Peyer's patch (tissue), 4 donors: ENCODE measurements at regions not wholly inside any gene's neighbourhood (a gene's known extent, or its start where the extent isn't known, plus 50 kb on each side); places are given as distances from the start of the nearest gene placed in this dataset.
A peak's percentile ranks its signal among the peaks of the same experiment; 100 is the strongest.

ENCODE experiments used
- DNase-seq, 3 donors: peaks; one replicate each; pipeline ENCODE4 v3.0.0-alpha.2; 2017 to 2019
- H3K27ac ChIP-seq, 4 donors: fragments of 200-600 bp; sonication (generic); one replicate each; pipeline ENCODE4 v1.5.1; 2016 to 2019
- H3K27me3 ChIP-seq, 2 donors: fragments of 200-600 bp; sonication (generic); one replicate each; pipeline ENCODE4 v1.5.1; 2019
- H3K36me3 ChIP-seq, 3 donors: fragments of 200-600 bp; sonication (generic); one replicate each; pipeline ENCODE4 v1.5.1; 2016 to 2019
- H3K4me1 ChIP-seq, 4 donors: fragments of 200-600 bp; sonication (generic); one replicate each; pipeline ENCODE4 v1.5.1; 2016 to 2019
- H3K4me3 ChIP-seq, 4 donors: fragments of 200-600 bp; sonication (generic); 1 replicate in 3 of 4; 2 replicates in 1 of 4; pipeline ENCODE4 v1.5.1; 2016 to 2019; ENCODE audit warnings: mild to moderate bottlenecking in 1 of 4
- H3K9me3 ChIP-seq, 4 donors: fragments of 200-600 bp; sonication (generic); one replicate each; pipeline ENCODE4 v1.5.1; 2016 to 2019; ENCODE audit warnings: mild to moderate bottlenecking in 1 of 4
- POLR2A ChIP-seq, 2 donors: fragments of 450-650 bp; IDR thresholded peaks; one replicate each; pipeline ENCODE4 v1.5.1; 2017; ENCODE audit warnings: antibody characterized with exemption in 2 of 2, mild to moderate bottlenecking in 2 of 2, moderate library complexity in 2 of 2
- TF ChIP-seq, protein P1 (sequence below), 6 experiments: fragments of 450-650 bp in 4 of 6; fragments of 200-600 bp in 2 of 6; sonication (generic) in 1 of 6; IDR thresholded peaks; one replicate each; pipeline ENCODE4 v1.5.1; 2017 to 2019; ENCODE audit warnings: antibody characterized with exemption in 6 of 6, mild to moderate bottlenecking in 3 of 6, moderate library complexity in 1 of 6

GRCh38 chr14:76936483-76936882, 92.0 kb downstream of the IRF2BPL start:
- Histone ChIP-seq H3K36me3 (no peaks in the 10 kb centered on the region), H3K27ac (peak overlapping the region in 1 of 4 donors; percentile 42), H3K4me1 (peaks cover 0 to 8% (median 0%) of the 10 kb centered on the region in 4 donors), H3K27me3 (no peaks in the 10 kb centered on the region), H3K9me3 (no peaks in the 10 kb centered on the region), H3K4me3 (no peak overlapping the region)
- DNase-seq: no peak
- TF ChIP-seq POLR2A (IDR thresholded peaks at IDR 0.05): no peak
- TF ChIP-seq, protein P1, sequence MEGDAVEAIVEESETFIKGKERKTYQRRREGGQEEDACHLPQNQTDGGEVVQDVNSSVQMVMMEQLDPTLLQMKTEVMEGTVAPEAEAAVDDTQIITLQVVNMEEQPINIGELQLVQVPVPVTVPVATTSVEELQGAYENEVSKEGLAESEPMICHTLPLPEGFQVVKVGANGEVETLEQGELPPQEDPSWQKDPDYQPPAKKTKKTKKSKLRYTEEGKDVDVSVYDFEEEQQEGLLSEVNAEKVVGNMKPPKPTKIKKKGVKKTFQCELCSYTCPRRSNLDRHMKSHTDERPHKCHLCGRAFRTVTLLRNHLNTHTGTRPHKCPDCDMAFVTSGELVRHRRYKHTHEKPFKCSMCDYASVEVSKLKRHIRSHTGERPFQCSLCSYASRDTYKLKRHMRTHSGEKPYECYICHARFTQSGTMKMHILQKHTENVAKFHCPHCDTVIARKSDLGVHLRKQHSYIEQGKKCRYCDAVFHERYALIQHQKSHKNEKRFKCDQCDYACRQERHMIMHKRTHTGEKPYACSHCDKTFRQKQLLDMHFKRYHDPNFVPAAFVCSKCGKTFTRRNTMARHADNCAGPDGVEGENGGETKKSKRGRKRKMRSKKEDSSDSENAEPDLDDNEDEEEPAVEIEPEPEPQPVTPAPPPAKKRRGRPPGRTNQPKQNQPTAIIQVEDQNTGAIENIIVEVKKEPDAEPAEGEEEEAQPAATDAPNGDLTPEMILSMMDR (IDR thresholded peaks at IDR 0.05): no peak

DNA sequence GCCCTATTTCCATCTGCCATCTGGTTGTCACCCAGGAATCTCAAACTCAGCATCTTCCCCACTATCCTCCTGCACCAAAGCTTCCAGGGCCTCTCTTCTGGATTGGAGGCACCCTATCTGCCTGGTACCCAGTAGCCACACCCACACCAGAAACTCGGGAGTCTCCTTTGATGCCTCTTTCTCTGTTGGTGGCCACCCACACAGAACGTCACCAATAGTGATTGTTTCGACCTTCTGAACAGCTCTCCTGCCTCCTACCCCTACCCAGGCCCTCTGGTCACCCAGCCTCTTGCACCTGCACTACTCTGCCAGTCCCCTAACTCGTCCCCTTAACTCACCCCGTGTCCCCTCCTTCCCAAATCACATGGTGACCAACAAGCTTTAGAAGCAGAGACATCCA, 95.0 kb downstream of the IRF2BPL start:
- Histone ChIP-seq H3K27ac (no peak overlapping the region), H3K4me1 (peaks cover 0 to 13% (median 4%) of the 10 kb centered on the region in 4 donors), H3K27me3 (no peaks in the 10 kb centered on the region), H3K36me3 (no peaks in the 10 kb centered on the region), H3K9me3 (no peaks in the 10 kb centered on the region), H3K4me3 (no peak overlapping the region)
- no peak for TF ChIP-seq POLR2A (IDR thresholded peaks at IDR 0.05)
- TF ChIP-seq, protein P1 (IDR thresholded peaks at IDR 0.05): no peak
- no peak for DNase-seq

GRCh38 chr14:76931631-76932402, 96.7 kb downstream of the IRF2BPL start:
- no peaks in the 10 kb centered on the region for H3K9me3 ChIP-seq
- H3K27me3 ChIP-seq: no peaks in the 10 kb centered on the region
- TF ChIP-seq POLR2A (IDR thresholded peaks at IDR 0.05): no peak
- TF ChIP-seq, protein P1 (IDR thresholded peaks at IDR 0.05): no peak
- H3K4me1 ChIP-seq: peaks cover 0 to 10% (median 4%) of the 10 kb centered on the region in 4 donors
- H3K27ac ChIP-seq: no peak overlapping the region
- H3K4me3 ChIP-seq: no peak overlapping the region
- H3K36me3 ChIP-seq: no peaks in the 10 kb centered on the region
- no peak for DNase-seq

GRCh38 chr14:76930549-76930948, 98.0 kb downstream of the IRF2BPL start:
- Histone ChIP-seq H3K27ac (no peak overlapping the region), H3K9me3 (no peaks in the 10 kb centered on the region)
- TF ChIP-seq, protein P1 (IDR thresholded peaks at IDR 0.05): no peak
- no peak for TF ChIP-seq POLR2A (IDR thresholded peaks at IDR 0.05)

GRCh38 chr14:76929927-76930326, 98.6 kb downstream of the IRF2BPL start:
- no peaks in the 10 kb centered on the region for H3K27me3 ChIP-seq
- TF ChIP-seq, protein P1 (IDR thresholded peaks at IDR 0.05): no peak
- no peak for TF ChIP-seq POLR2A (IDR thresholded peaks at IDR 0.05)
- no peaks in the 10 kb centered on the region for H3K36me3 ChIP-seq
- no peaks in the 10 kb centered on the region for H3K9me3 ChIP-seq
- no peak overlapping the region for H3K4me3 ChIP-seq
- H3K4me1 ChIP-seq: peaks cover 0 to 11% (median 4%) of the 10 kb centered on the region in 4 donors
- peak overlapping the region in 1 of 4 donors; percentile 25 for H3K27ac ChIP-seq
- DNase-seq: peak in 2 of 3 donors; percentile 66 to 75

More at GRCh38 chr14:76930549-76930948, 98.0 kb downstream of the IRF2BPL start:
- no peak overlapping the region for H3K4me3 ChIP-seq
- H3K36me3 ChIP-seq: no peaks in the 10 kb centered on the region
- H3K27me3 ChIP-seq: no peaks in the 10 kb centered on the region
- H3K4me1 ChIP-seq: peaks cover 0 to 11% (median 4%) of the 10 kb centered on the region in 4 donors
- no peak for DNase-seq
